Daoy (cell line): ENCODE measurements at regions not wholly inside any gene's neighbourhood (a gene's known extent, or its start where the extent isn't known, plus 50 kb on each side); places are given as distances from the start of the nearest gene placed in this dataset.

Experiments used
- DNase-seq: peaks from one replicate; pipeline ENCODE4 v3.0.0-alpha.2; 2015; ENCODE audit warnings: low read depth

DNA sequence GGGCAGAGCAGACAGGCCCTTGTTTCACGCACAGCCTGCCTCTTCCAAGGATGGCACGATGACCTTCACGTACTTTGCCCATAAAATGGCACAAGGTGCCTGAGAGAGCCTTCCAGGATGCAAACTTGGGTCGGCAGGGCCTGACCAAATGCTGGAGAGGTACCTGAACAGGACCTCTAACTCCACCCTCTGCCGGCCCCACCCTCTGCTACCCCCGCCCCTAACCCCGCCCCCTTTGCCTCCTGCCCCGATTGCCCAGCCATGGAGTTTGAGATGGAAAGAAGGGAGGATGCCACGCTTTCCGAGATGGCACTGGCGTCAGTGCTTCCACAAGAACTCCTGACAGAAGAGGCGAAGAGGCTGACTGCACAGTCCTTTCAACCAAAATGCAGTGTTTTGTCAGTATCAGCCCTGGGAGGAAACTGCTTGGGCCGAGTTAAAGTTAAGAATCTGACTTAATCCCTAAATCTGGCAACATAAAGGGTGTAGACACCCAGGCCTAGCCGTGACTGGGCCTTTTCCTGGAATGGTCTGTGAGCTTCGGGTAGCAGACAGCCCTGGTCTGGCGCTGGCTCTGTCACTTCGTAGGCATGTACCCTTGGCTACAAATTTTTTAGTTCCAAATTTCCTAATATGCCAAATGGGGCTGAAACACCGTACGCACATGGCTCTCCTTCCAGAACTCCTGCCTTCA, 230.3 kb upstream of the RGMA start:
- DNase-seq: no peak

DNA sequence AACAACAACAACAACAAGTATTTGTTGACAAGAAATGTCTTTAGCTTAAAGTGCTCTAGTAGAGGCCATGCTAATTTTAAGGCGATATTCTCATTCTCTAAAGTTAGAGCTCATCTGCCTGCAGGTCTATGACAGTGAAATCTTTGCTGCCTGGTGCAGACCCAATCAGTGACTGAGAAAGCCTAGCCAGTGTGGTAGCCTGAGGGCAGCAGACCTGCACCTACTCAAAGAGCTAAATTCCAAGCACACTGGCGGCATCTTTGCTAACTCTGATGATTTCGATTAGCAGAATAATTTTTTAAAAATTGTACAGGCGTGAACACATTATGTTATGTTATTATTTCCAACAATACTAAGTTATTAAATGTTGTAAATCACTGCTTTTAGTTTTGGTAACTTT, 228.8 kb upstream of the RGMA start:
- no peak for DNase-seq

DNA sequence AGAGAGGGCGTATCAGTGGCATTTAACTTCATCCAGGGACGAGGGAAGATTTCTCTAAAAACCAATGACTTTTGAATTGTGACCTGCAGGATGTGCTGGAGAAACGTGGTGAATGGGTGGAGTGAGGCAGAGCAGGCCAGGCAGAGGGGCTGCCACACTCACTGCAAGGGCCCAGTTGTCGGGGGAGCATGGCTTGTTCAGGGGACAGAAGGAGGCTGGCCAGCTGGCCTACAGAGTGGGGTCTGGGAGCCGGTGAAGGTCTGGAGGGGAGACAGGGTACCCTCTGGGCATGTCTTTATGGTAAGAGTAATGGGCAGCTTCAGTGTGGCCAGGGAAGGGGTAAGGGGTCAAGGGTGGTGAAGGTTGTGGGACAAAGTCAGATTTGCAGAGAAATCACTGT, 225.2 kb upstream of the RGMA start:
- DNase-seq: no peak

- DNase-seq: no peak
Measured at GRCh38 chr15:93312891-93313486, 224.0 kb upstream of the RGMA start.

DNA sequence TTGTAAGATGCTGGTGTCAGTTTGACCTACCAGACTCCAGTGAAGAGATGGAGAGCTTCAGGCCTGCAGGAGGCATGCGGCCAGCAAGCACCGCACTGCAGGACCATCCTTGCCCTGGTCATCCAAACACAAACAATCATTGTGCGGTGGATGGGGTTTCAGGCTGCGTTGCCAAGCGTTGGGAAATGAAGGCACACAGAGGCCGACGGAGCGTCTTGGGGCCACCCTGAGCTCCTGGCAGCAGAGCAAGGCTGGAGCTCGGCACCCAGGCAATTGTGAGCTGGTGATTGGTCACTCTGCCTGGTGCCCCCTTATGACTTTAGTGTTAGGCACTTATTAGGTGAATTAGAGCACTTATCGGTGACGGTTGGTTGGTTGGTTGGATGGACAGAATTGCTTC, 222.6 kb upstream of the RGMA start:
- DNase-seq: no peak

- DNase-seq: no peak
Measured at GRCh38 chr15:93308026-93308690, 219.1 kb upstream of the RGMA start.

DNA sequence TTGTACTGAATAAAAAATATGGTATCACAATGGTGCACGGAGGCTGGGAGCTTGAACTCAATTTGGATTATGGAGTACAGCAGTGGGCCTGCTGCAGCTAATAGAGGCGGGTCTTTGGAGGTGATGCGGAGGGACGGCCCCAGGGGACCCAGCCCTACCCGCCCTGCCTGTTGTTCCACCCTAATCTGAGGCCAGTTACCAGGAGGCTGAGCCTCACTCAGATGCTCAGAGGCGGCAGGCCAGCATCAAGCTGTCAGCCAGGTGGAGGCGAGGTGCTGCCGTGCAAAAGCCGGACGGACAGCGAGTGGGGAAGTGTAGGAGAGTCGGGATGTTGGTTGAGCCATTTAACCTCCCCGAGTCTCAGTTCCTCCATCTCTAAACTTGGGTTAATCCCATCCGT, 218.5 kb upstream of the RGMA start:
- no peak for DNase-seq

DNA sequence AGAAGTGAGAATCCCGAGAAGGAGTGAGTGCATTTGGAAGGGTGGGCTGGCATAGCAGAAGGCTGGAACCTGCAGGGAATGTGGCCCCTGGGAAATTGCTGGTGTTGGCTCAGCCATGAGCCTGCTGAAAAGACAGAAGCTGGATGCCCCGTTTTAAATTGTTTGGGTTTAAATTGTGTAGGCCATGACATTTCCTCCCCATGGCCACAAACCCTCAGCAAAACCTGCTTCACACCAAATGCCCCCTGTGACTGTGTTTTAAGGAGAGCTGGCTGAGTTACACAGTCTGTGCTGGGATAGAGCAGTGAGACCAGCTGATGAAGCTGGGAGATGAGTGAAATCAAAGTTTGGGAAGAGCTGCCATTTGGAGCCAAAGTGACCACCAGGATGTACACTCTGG, 216.3 kb upstream of the RGMA start:
- no peak for DNase-seq

- no peak for DNase-seq
Measured at GRCh38 chr15:93302080-93302765, 213.2 kb upstream of the RGMA start.

DNA sequence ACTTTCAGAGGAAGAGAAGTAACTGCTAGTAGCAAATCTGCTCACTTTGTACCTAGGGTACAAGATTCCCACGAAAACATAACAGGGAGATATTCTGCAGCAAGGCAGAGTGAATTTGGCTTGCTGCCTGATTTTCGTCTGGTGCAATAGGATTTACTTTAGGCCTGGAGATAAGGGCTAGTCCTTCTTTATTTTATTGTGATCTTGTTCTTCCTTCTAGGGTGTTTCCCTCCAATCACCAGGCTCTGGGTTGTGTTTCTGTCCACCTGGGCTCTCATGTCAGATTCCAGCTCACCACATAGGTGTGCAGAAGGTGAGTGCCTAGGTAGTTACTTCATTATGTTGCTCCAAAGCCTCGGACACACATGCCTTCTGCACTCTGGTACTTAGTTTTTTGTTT, 211.8 kb upstream of the RGMA start:
- DNase-seq: no peak

- DNase-seq: no peak
Measured at GRCh38 chr15:93299675-93300074, 210.7 kb upstream of the RGMA start.

DNA sequence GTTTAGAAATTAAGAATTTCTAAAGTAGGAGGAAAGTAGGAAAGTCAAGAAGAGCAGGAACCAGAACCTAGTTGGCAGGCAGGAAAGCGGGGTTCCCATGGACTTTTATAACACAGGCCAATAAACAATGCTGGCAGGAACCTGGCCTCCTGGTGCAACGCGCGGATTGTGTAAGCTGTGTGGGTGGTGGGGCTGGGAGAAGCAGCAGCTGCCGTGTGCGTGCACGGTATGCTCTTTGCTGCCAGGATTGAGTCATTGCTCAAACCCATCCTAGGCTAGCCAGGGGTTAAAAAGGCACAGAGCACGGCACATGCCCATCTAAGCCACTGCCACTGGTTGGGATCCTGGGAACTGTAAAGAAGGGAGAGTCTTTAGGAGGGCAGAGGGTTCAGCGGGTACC, 209.9 kb upstream of the RGMA start:
- peak; percentile 61 for DNase-seq

DNA sequence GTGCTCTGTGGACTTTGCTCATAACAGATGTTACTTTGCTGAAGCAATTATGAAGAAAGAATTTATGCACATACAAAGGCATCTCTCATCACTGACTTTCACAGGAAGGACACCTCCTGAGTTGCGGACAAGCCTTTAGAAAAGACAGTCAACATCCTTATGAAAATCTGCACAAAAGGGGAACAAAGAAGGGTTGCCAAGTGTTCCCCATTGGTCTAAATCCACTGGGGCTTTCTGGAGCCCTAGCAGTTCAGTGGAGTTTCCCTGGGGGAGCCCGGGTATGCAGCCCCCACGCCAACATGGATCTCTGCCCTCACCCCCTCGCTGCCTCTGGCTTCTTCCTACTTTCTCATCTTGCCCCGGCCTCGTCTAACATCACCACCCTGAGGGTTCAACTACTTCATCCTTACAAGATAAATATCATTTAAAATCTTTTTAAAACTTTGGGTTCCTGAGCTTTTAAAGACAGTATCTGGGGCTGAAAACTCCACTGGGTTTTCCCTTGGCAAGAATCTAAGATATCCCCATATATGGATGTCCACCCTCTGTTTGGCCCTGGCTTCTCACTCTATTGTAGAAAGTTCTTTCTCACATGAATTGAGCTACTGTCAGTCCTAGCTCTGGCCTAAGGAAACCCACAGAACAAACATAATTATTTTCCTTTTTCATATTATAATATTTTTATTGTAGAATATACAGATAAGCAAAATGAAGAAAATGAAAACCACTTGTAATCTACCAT, 207.9 kb upstream of the RGMA start:
- DNase-seq: no peak

DNA sequence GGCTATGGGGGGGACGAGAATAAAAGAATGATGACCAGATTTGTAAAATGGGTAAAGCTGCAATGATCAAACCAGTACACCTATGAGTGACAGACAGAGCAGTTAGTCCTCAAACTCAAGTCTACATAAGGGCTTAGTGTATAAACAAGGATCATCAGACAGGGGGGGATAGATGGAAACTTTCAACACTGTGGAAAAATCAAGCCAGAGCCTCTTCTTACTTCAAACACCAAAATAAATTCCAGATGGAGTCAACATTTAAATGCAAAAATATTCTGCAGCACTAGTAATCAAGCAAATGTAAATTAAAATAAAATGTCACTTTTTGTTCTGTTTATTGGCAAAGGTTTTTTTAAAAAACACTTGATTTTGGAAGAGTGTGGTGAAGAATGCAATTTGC, 205.9 kb upstream of the RGMA start:
- DNase-seq: no peak

GRCh38 chr15:93294066-93294465, 205.1 kb upstream of the RGMA start:
- DNase-seq: no peak

GRCh38 chr15:93291380-93291779, 202.4 kb upstream of the RGMA start:
- DNase-seq: no peak

DNA sequence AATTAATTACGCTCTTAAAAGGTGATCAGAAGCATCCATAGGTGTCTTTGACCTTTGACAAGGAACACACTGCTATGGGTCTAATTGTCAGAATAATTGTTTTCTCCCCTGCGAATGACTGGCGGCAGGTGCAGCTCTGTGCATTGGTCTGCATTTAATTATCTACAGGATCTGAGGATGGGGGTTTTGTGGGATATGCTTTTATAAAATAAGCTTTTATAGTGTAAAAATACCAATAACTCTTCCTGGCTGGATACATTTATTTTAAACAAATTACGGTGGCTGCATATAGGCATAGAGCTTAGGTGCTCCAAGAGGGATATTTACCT, 201.6 kb upstream of the RGMA start:
- no peak for DNase-seq

GRCh38 chr15:93289941-93290617, 201.1 kb upstream of the RGMA start:
- DNase-seq: no peak

- no peak for DNase-seq
Measured at GRCh38 chr15:93288728-93289294, 199.8 kb upstream of the RGMA start.

- no peak for DNase-seq
Measured at GRCh38 chr15:93286446-93286845, 197.4 kb upstream of the RGMA start.

DNA sequence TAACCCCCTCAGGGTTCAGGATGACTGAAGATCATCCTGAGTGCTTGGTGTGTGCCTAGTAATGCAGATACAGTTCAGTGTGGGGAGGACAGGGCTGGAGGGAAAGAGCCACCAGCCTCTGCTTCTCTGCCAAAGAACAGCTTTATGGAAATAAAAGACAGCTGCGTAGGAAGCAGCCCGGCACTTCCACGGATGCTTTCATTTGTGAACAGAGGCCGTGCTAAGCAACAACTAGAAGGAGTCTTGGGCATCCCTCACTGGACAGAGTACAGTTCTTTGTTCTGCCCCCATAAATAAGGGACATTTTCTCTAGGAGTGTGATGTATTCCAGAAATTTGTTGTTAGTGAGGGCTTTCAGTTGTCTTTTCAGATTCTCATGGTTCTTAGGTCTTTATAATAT, 194.8 kb upstream of the RGMA start:
- DNase-seq: no peak
